ENCODE measurements at regions not wholly inside any gene's neighbourhood (a gene's known extent, or its start where the extent isn't known, plus 50 kb on each side); places are given as distances from the start of the nearest gene placed in this dataset.
A peak's percentile ranks its signal among the peaks of the same experiment; 100 is the strongest.

- DNase-seq (ENCODE audit: low spot score) (no peak), ATAC-seq (no peak)
- intact Hi-C loops (cut with DNase I): no loop called here
Measured at GRCh38 chr12:38543151-38543550, 226.6 kb downstream of the ALG10B start.

GRCh38 chr12:38544330-38545066 is 227.9 kb downstream of the ALG10B start:
- DNase-seq (ENCODE audit: low spot score) (no peak), ATAC-seq (no peak)
- intact Hi-C loops (cut with DNase I): no loop called here

DNA sequence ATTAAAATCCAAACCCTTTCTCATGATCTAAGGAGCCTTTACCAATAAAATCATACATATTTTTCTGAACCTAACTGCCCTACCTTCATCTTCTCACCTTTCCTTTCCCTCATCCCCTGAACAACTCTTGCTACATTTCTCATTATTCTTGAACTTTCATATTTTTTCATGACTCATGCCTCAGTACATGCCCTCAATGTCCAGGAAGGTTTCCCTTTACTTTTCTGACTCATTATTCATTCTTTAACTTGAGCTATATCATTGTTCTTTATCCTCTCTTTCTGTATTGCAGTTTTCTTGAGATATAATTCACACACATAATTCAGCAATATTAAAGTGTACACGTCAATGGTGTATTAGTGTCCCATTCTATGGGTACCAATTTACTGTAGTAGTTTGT is 231.0 kb downstream of the ALG10B start:
- intact Hi-C loops (cut with DNase I): no loop called here
- DNase-seq (ENCODE audit: low spot score) (no peak), ATAC-seq (no peak)

DNA sequence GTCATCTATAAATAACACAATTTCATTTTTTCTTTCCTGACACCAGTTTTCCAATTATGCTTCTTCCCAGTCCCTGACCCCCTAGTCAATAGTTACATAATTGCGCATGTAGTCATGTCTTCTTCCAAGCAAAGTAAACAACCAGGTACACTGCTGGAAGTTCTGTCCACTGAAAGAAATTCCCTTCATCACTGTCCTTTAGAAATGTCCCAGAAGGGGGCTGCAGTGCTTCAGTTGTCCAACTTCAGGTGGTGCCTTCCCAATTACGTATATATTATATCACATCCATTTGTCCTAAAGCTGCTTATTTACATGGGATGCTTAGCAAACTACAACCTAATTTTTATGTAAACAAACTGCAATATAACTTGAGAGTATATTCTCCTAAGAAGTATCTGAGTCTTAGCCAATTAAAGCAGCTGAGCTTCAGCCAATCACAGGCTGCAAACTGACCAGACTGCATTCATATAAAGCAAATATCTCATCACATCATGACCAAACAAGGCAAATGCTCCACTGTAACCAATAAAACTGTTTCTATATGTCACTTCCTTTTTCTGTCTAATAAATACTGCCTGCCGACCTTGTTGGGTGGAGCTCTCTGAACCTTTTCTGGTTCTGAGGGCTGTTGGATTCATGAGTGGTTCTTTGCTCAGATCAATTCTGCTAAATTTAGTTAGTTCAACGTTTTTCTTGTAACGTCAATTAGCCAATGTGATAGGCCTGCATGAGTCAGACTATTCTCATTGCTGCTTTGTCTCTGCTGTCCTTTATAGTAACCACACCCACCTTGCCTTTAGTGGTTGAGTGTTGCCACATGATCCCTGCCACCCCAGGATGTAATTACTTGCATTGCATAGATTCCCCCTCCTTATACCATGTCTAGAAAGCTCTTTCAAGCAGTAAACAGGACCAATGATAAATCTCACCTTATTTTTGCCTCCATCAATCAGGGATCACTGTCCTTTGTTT is 239.3 kb downstream of the ALG10B start:
- ATAC-seq (no peak), DNase-seq (ENCODE audit: low spot score) (no peak)
- intact Hi-C loops (cut with DNase I): no loop called here

- DNase-seq (ENCODE audit: low spot score): no peak
- ATAC-seq: no peak
- intact Hi-C loops (cut with DNase I): no loop called here
Measured at GRCh38 chr12:38556647-38557046, 240.1 kb downstream of the ALG10B start.

GRCh38 chr12:38585086-38585485 is 268.5 kb downstream of the ALG10B start:
- DNase-seq (ENCODE audit: low spot score) (no peak), ATAC-seq (no peak)
- intact Hi-C loops (cut with DNase I): no loop called here

DNA sequence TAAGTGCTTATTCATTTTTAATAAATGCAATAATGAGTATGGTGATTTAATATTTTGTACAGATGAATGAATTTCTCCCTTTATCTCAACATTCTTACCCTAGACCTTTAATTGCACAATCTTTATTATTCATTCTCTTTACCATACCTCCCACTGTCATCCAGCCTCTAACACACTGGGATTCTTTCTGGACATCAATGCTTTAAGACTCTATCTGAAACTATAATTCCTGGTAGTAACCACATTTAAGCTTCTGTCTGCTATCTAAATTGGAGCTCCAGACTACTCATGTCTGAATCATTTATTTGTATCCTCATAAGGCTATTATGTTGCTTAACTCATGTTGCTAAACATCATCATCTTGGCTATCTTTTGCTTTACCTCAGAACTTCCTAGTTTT is 270.2 kb downstream of the ALG10B start:
- no peak for ATAC-seq
- intact Hi-C loops (cut with DNase I): no loop called here
- DNase-seq (ENCODE audit: low spot score): no peak

DNA sequence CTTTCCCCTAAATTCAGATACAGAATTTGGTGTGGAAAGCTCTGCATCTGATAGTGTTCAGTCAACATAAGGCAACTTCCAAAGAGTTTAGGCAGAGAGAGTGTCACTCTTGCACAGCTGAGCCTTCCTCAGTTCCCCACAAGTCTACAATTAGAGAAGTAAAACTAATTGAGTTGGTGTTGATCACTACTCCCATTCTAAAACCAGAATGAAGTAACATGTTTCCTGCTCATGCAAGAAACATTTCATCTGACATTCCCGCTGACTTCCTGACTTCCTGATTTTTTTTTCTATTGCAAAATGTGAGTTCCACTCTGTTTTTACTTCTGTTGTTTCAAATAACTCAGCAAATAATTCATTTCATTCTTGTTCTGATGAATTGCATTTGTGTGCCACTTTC is 271.0 kb downstream of the ALG10B start:
- peak; percentile 70 for ATAC-seq
- intact Hi-C loops (cut with DNase I): no loop called here
- DNase-seq (ENCODE audit: low spot score): no peak

- no peak for DNase-seq (ENCODE audit: low spot score)
- ATAC-seq: no peak
- intact Hi-C loops (cut with DNase I): no loop called here
Measured at GRCh38 chr12:38588624-38589305, 272.2 kb downstream of the ALG10B start.

- intact Hi-C loops (cut with DNase I): no loop called here
- ATAC-seq (no peak), DNase-seq (ENCODE audit: low spot score) (no peak)
Measured at GRCh38 chr12:38589306-38589632, 272.7 kb downstream of the ALG10B start.

- intact Hi-C loops (cut with DNase I): no loop called here
- ATAC-seq (no peak), DNase-seq (ENCODE audit: low spot score) (no peak)
Measured at GRCh38 chr12:38601949-38602348, 285.4 kb downstream of the ALG10B start.

Measured in sciatic nerve (tissue), 2 donors.